ENCODE measurements at regions not wholly inside any gene's neighbourhood (a gene's known extent, or its start where the extent isn't known, plus 50 kb on each side); places are given as distances from the start of the nearest gene placed in this dataset.
"Not testable (repeated sequence)": the region's sequence is repeated elsewhere in the genome, so short reads cannot be mapped to it uniquely, and the experiment has no call there.

GRCh38 chr12:127162902-127163301 lies 1104.1 kb upstream of the TMEM132C start:
- DNase-seq, result no peak

GRCh38 chr12:127165567-127166392 lies 1101.2 kb upstream of the TMEM132C start:
- peak; percentile 78 for DNase-seq

GRCh38 chr12:127169321-127170181 lies 1097.4 kb upstream of the TMEM132C start:
- no peak for DNase-seq

- no peak for DNase-seq
Measured at GRCh38 chr12:127170226-127171180, 1096.5 kb upstream of the TMEM132C start.

GRCh38 chr12:127172861-127173260 lies 1094.1 kb upstream of the TMEM132C start:
- DNase-seq, result no peak

GRCh38 chr12:127173971-127174370 lies 1093.0 kb upstream of the TMEM132C start:
- not testable (repeated sequence) for DNase-seq

DNA sequence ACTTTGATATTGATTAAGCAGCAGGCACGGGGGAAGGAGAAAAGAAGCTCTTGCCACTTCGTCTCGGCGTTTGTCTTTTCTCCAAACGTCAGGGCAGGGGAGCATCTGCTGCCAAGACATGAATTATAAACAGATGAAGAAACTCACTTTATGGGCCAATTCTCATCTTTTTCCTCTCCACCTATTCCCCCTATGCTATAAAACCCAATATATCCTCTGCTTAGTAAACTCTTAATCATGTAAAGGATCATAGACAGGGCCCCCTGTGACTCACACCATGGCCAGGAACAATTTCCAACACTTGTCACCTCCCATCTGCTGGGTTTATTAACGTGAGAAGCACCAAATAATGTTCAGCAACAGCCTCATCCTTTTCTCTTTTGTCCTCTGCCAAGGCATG lies 1092.1 kb upstream of the TMEM132C start:
- no peak for DNase-seq

DNA sequence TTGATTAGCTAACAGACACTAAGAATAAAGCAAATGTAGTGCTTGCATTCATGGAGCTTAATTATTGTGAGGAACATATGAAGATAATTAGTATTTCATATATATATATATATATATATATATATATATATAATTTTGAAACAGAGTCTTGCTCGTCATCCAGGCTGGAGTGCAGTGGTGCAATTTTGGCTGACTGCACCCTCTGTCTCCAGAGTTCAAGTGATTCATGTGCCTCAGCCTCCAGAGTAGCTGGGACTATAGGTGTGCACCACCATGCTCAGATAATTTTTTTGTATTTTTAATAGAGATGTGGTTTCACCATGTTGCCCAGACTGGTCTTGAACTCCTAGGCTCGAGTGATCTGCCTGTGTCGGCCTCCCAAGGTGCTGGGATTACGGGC lies 1091.6 kb upstream of the TMEM132C start:
- no peak for DNase-seq

DNA sequence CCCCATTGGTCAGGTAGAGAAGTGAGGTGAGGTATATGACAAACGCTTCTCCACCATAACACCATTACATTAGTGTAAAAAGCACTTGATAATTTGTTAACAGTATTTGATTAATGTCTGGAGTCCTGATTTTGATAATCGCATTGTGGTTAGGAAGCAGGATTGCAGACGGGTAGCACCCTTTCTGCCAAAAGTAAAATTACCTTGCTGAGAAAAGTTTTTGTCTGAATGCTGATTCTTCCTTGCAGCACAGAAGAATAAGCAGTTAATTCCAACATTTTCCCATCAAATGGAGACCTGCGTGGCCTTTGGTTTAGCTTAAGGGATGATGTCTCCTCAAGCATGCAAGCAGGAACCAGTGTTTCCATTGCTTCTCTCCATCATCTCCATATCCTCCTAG lies 1090.2 kb upstream of the TMEM132C start:
- no peak for DNase-seq

DNA sequence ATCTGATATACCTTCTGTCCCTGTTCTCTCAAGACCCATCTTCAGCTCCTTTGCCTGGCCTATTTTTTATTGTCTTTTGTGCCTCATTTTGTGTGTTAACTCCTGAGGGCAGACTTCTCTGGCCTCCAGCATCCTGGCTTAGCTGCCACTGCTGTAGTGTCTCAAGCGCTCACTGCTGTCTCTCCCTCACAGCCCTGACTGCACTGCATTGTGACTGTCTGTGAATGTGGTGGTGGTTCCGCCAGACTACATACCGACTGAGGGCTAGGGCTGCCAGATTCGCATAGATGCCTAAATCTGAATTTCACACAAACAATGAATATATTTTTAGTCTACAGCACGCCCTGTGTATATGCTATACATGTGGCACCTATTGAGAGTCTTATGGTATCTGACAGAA lies 1088.9 kb upstream of the TMEM132C start:
- no peak for DNase-seq

DNA sequence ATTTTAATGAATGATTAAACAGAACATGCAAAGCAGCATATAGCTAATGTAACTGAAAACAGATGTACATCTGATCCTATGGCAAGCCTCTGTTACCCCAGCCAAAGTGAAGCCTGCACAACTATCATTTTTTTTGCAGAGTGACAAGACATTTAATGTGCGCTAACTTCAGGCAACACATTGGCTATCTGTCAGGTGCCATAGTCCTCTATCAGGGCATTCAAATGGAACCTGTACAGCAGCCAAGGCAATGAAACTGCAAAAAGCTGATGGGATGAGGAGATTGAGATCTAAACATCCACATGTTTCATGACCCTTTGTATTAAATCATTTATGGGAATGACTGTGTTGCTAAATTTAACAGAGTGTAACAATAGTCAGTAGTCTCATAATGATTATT lies 1088.5 kb upstream of the TMEM132C start:
- no peak for DNase-seq

DNA sequence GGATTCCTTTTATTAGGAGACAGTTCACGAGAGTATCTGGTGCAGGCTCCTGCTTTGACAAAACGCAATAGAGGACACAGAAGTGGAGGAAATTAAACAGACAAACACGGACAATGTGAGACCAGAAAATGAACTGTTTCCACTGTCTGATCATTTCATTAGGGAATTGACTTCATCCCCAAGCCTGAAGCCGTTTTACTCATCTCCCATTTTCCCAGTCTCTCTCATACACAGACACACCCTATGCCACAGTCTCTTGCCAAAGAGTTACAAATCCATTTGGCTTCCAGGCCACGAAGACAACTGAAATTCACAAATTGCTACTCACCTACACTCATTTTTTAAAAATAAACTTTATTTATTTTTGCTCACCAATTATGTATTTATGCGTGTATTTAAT lies 1087.8 kb upstream of the TMEM132C start:
- no peak for DNase-seq

- no peak for DNase-seq
Measured at GRCh38 chr12:127182018-127182417, 1085.0 kb upstream of the TMEM132C start.

- no peak for DNase-seq
Measured at GRCh38 chr12:127189992-127190391, 1077.0 kb upstream of the TMEM132C start.

- DNase-seq, result no peak
Measured at GRCh38 chr12:127191129-127191528, 1075.8 kb upstream of the TMEM132C start.

DNA sequence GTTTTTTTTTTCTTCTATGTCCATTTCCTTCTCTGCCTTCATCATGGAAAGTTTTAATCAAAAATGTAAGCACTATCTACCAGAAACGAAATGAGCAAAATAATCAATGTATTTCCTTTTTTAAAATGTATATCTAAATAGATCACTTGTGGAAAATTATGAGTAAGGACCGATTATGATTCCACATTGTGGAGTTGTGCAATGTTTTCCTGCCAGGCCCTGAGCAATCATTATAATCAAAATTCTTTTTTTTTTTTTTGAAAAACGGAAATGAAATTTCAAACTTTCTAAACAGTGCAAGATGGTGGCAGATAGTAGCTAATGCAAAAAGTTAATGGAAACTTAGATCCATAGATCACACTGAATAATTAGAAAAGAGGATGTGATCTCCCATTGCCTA lies 1074.6 kb upstream of the TMEM132C start:
- DNase-seq, result no peak

DNA sequence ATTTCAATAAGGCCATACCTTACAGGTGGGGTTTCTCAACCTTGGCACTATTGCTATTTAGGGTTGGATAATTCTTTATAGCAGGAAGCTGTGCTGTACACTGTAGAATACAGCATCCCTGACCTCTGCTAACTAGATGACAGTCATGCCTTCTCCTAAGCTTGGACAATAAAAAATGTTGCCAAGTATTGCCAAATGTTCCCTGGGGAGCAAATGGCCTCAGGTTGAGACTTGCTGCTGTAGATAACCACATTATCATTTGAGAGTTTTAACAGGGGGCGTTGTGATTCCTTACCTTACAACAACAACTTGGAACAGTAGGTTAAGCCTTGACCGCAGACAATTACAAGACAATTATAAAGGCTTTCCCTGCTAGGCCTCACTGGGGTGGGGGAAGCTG lies 1073.6 kb upstream of the TMEM132C start:
- no peak for DNase-seq

DNA sequence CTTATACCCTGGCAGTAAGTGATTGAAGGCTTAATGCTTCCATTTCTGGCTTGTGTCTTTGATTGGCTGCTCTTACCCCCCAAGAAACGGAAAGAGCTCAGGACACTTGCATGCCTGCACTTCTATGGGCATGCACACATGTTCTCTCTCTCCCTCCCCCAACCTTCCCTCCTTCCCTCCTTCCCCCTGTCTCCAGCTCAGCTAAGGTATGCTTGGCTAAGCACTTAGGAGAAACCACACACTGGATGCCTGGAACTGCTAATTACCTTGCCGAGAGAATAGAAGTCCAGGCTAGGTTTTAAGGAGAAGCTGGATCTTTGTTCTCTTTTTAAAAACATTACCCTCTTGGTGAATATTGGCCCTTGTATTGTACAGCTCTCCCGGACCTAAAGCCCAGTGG lies 1072.8 kb upstream of the TMEM132C start:
- no peak for DNase-seq

DNA sequence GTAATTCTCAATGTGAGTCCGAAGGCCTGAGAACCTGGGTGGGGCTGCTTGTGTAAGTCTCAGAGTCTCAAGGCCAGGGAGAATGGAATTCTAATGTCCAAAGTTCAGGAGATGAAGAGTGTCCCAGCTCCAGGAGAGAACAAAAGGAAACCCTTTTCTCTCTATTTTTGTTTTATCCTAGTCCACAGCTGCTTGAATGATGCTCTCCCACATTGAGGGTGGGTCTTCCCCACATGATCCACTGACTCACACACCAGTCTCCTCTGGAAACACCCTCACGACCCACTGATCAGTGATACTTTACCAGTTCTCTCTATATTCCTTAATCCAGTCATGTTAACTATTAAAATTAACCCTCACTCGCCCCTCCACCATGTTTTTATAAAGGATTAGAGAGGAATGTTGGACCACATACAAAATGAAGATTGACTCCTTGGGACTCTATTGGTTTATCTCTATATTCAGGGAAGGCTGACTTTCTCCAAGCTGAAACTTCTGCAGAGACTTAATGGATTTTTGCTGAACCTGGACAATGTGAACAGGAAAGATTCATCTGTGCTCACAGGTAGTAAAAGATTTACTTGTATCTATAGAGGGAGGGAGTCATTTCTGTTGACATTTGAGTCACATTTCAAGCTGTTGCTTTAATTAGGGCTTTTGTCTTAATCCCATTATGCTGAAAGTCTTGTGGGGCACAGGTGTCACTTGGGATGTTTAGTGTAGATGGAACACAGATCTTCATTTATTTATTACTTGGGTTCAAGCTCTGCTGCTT lies 1061.0 kb upstream of the TMEM132C start:
- no peak for DNase-seq

- DNase-seq, result no peak
Measured at GRCh38 chr12:127209318-127209717, 1057.7 kb upstream of the TMEM132C start.

DNA sequence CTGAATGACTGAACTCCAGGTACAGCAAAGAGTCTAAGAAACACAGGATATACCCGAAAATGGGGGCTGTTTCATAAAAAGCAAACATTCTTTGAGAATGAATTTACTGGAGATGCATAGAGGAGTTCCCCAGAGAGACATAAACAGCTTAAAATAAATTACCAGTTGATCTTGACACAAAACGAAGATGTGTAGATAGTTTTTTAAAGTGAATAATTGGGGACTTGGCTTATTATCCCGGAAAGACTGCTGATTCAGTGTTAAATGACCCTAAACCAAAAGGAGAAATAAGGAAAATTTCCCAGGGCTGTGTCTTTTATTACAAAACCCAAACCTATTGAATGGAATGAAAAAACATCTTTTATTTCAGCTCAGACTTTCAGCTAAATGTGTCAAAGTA lies 1052.8 kb upstream of the TMEM132C start:
- DNase-seq, result no peak

DNA sequence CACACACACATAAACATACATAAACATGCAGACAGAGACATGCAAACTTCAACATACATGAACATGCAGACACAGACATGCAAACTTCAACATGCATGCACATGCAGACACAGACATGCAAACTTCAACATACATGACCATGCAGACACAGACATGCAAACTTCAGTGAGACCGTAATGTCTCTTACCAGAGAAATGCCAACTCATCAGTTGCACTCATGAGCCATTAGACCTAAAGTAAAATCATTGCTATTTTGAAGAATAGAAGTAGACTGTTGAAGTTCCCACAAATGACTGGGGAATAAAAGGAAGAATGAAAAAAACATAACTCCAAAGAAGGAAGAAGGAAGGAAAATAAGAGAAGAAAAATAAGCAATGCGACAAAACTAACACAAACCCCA lies 1044.0 kb upstream of the TMEM132C start:
- no peak for DNase-seq

All from DMS79 (cell line).